Activated T-helper 2 cell treated with anti-CD3 and anti-CD28 coated beads, Interferon-gamma antibody, Interleukin-2, Interleukin-4, amounts not matched to agents 10 μg/mL and 5 μg/mL and 100 μg/mL, durations not matched to agents 14 hours and 24 hours and 36 hours (primary cell): ENCODE measurements at regions not wholly inside any gene's neighbourhood (a gene's known extent, or its start where the extent isn't known, plus 50 kb on each side); places are given as distances from the start of the nearest gene placed in this dataset.

Experiments
- DNase-seq: peaks from one replicate; pipeline ENCODE4 v3.0.0; 2021; ENCODE audit warnings: low spot score
- H3K27ac Mint-ChIP-seq: one replicate; pipeline ENCODE4 v1.8.0; 2021; ENCODE audit warnings: mixed read lengths
- H3K27me3 Mint-ChIP-seq: one replicate; pipeline ENCODE4 v1.8.0; 2021; ENCODE audit warnings: low read depth, mixed read lengths
- H3K36me3 Mint-ChIP-seq: one replicate; pipeline ENCODE4 v1.8.0; 2021; ENCODE audit warnings: low read depth, mixed read lengths
- H3K4me1 Mint-ChIP-seq: one replicate; pipeline ENCODE4 v1.8.0; 2021; ENCODE audit warnings: low read depth, mixed read lengths
- H3K4me3 Mint-ChIP-seq: one replicate; pipeline ENCODE4 v1.8.0; 2021; ENCODE audit warnings: low read depth, mild to moderate bottlenecking, moderate library complexity, mixed read lengths
- H3K9me3 Mint-ChIP-seq: one replicate; pipeline ENCODE4 v1.8.0; 2021; ENCODE audit warnings: mixed read lengths
- intact Hi-C: fragments of 100-400 bp; cut with micrococcal nuclease; formaldehyde crosslinking; loops from one replicate; pipeline ENCODE4 v1.15.1; 2023

DNA sequence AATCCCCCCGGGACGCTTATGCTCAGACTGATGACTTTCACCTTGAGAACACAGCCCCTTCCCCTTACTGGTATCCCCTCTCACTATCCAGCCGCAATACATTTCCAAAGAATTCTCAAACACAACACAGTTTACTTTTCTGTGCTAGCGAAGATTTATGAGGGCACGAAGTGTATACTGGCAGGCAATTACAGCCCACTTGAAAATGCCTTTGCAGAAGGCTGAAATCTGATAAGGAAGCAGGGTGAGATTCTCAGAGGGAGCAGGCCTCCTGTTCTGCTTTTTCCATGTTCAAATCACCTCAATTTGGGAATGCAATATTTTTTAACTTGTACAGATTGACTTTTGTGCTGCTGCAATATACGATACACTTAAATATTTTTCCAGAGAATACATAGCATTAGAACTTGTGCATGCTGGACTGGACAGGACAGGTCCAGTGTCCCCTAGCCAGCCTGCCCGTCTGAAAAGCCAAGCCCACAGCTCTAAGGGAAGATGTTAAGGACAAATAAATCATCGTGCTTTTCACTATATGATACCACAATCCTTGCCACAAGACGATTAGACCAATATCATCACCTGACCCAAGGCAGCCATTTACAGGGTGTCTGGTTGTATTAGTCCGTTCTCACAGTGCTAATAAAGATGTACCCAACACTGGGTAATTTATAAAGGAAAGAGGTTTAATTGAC, 262.1 kb downstream of the EPHA4 start:
- Mint-ChIP-seq H3K27me3 (no peaks in the 10 kb centered on the region), H3K9me3 (no peaks in the 10 kb centered on the region), H3K4me3 (no peak overlapping the region), H3K36me3 (no peaks in the 10 kb centered on the region), H3K4me1 (peaks cover 1% of the 10 kb centered on the region), H3K27ac (no peak overlapping the region)
- intact Hi-C loops = no loop called here
- DNase-seq = no peak

DNA sequence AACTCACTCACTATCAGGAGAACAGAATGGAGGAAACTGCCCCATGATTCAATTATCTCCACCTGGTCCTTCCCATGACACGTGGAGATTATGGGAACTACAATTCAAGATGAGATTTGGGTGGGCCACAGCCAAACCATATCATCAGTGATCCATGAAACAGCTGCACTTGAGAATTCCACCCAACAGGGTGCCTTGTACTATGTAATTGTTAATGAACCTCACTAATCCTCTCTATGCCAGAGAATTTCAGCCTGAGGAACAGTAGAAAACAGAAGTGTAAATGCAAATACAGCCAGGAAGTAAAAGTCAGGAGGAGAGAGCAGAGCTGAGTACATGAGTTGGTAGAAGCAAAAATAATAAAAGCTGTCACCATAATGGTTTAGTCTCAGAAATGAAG, 261.4 kb downstream of the EPHA4 start:
- Mint-ChIP-seq H3K36me3 (no peaks in the 10 kb centered on the region), H3K27ac (no peak overlapping the region), H3K9me3 (no peaks in the 10 kb centered on the region), H3K27me3 (no peaks in the 10 kb centered on the region), H3K4me1 (peaks cover 5% of the 10 kb centered on the region), H3K4me3 (no peak overlapping the region)
- DNase-seq = no peak
- intact Hi-C loops = no loop called here

DNA sequence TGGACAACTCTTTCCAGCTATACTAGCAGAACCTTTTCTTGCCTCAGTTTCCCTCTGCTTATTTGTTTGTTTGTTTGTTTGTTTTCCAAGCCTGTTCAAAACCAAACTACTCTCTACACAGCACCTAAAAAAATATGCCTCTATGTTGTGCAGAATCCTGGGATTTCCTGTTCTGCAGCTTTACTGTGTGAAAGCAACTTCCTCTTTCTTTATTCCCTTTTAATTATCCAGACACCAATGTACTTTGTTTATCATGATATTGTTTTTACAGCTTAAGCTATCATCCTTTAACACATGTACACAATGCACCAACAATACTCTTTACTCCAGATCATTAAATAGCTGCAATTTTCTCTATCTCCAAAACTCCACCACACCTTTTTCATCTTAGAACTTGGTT, 259.5 kb downstream of the EPHA4 start:
- H3K9me3 Mint-ChIP-seq = no peaks in the 10 kb centered on the region
- no peak overlapping the region for H3K27ac Mint-ChIP-seq
- H3K36me3 Mint-ChIP-seq = no peaks in the 10 kb centered on the region
- H3K4me1 Mint-ChIP-seq = peaks cover 5% of the 10 kb centered on the region
- H3K4me3 Mint-ChIP-seq = no peak overlapping the region
- H3K27me3 Mint-ChIP-seq = no peaks in the 10 kb centered on the region
- intact Hi-C loops = no loop called here
- no peak for DNase-seq

DNA sequence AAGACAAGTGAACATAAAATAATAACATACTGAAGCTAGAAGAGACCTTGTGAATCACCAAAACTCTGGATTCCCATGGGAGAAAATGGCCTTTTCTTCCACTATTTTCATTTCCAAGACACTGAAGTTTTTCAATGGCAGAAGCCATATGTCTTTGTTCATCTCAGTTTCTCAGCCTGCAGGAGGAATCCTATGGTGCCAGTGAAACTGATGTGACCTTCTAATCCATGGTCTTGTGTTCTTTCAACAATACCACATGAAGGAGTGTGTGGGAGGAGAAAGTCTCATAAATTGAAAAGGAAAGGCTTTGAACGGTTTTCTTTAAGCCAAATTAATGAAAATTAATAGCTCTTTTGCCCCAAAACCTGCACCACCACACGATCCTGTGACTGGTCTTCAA, 257.3 kb downstream of the EPHA4 start:
- Mint-ChIP-seq H3K9me3 (no peaks in the 10 kb centered on the region), H3K36me3 (no peaks in the 10 kb centered on the region)
- intact Hi-C loops = no loop called here

DNA sequence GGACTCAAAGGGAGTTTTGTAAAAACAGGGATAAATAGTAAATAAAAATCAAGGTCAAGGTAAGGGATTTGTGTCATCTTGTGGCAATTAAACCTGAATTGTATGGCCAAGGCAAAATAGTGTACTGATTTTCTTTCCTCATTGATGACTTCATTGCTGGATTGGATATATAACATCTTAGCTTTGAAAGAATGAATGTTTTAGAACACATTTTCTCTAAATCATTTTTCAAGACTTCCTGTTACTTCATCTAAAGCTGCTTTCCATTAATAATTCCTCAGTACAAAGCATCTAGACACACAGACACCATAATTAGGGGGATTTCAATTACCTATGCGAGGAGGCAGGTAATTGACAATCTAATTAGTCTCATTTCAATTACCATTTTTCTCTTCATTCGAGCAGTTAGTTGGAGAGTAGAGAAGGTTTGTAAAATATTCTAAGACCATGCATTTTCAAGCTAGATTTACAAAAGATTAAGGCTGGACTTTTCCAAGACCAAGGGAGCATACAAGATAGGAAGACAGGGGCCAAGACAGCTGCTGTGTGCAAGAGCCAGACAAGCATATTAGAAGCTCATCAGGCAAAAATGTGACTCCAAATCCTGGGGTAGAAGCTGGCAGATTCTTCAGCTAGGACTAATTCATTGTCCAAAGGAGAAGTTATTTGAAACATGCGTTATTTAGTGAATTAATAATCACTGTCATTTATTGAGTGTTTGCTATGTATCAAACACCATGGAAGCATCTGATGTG, 253.6 kb downstream of the EPHA4 start:
- H3K27me3 Mint-ChIP-seq = no peaks in the 10 kb centered on the region
- H3K9me3 Mint-ChIP-seq = no peaks in the 10 kb centered on the region
- H3K36me3 Mint-ChIP-seq = no peaks in the 10 kb centered on the region
- no peak overlapping the region for H3K27ac Mint-ChIP-seq
- no peak overlapping the region for H3K4me3 Mint-ChIP-seq
- DNase-seq = no peak
- intact Hi-C loops = no loop called here
- H3K4me1 Mint-ChIP-seq = peaks cover 3% of the 10 kb centered on the region

More for the DNA sequence above, 257.3 kb downstream of the EPHA4 start:
- H3K4me1 Mint-ChIP-seq = peaks cover 5% of the 10 kb centered on the region
- DNase-seq = no peak
- no peak overlapping the region for H3K27ac Mint-ChIP-seq
- H3K27me3 Mint-ChIP-seq = no peaks in the 10 kb centered on the region
- H3K4me3 Mint-ChIP-seq = no peak overlapping the region

DNA sequence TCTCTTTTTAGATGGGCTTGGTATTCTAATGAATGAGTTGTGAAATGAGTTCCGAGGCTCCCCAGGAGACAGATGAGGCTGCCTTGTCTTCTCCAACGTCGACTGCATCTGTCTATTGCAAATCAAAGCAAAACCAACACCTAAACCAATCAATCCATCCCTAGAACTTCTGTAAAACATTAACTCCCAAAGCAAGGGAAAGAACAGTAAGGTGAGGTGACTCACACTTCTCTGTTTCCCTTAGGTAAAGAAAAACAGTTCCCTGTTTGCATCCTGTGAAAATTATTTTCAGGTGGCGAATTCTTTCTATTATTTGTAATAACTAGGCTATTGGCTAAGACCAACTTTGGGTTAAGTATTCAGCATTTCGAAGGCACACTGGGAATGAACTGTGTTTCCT, 249.4 kb downstream of the EPHA4 start:
- Mint-ChIP-seq H3K36me3 (no peaks in the 10 kb centered on the region), H3K27me3 (no peaks in the 10 kb centered on the region), H3K27ac (no peak overlapping the region), H3K4me3 (no peak overlapping the region), H3K4me1 (no peaks in the 10 kb centered on the region), H3K9me3 (no peaks in the 10 kb centered on the region)
- intact Hi-C loops = no loop called here
- no peak for DNase-seq

DNA sequence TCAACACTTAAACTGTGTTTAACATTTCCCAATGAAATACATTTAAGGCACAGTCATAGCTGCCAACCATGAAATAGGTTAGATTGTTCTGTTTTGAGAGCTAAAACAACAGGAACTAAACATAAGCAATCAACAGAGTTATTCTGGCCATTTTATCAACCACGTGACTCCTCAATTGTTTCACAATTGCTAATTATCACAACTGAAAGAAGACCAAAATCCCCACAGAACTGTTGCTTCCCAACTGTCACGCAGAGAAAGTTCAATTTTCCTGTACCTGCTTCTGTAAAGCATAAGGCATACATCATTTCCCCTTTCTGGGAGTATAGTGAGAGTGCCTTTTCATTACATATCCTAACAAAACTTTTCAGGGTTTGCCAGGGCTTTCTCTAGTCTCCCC, 248.6 kb downstream of the EPHA4 start:
- Mint-ChIP-seq H3K27me3 (no peaks in the 10 kb centered on the region), H3K27ac (no peak overlapping the region), H3K9me3 (no peaks in the 10 kb centered on the region), H3K4me1 (no peaks in the 10 kb centered on the region), H3K4me3 (no peak overlapping the region), H3K36me3 (no peaks in the 10 kb centered on the region)
- intact Hi-C loops = no loop called here
- no peak for DNase-seq

DNA sequence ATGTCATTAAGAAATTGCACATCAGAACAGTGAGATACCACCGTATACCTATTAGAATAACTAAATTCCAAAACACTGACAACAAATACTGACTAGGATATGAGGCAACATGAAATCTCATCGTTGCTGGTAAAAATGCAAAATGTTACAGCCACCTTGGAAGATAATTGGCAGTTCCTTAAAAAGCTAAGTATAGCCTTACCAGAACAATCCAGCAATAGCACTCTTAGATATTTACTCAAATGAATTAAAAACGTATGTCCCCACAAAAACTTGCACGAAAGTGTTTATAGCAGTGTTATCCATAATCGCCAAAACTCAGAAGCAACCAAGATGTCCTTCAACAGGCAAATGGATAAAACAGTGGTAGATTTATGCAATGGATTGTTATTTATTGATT, 241.7 kb downstream of the EPHA4 start:
- intact Hi-C loops = no loop called here
- Mint-ChIP-seq H3K27ac (no peak overlapping the region), H3K9me3 (no peaks in the 10 kb centered on the region), H3K36me3 (no peaks in the 10 kb centered on the region), H3K4me3 (no peak overlapping the region), H3K27me3 (no peaks in the 10 kb centered on the region), H3K4me1 (no peaks in the 10 kb centered on the region)
- no peak for DNase-seq

DNA sequence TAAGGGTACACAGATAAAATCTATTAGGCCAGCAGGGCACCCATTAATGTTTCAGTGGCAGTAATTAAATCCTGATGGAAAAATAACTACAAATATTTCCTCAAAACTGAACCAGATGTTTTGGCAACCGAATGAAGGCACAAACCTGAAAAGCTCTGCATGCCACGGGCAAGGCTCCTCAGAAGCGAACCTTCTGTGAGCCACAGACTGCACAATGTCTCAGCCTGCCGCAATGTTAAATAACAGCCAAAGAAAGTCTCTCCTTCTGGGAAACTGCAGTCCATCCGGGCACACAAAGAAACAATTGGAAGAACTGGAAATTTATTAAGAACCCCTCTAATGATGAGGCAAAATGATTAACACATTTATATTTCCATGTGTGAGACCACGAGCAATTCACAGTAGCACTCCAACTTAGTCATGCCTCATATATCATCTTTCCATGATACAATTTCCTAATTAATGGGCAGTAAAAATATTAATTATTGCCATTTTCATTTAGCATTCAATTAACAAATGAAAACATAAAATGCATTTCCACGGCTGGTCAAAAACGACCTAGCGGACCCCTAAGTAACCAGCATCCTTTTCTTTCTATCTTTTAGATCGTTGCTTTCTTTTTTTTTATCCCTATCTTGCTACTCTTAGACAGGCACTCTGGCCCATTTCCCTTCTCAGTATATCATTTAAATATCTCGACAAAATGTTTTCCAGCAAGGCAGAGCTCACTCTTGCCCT, 237.5 kb downstream of the EPHA4 start:
- Mint-ChIP-seq H3K27ac (no peak overlapping the region), H3K9me3 (no peaks in the 10 kb centered on the region), H3K4me1 (no peaks in the 10 kb centered on the region), H3K36me3 (no peaks in the 10 kb centered on the region), H3K27me3 (no peaks in the 10 kb centered on the region), H3K4me3 (no peak overlapping the region)
- intact Hi-C loops = no loop called here
- no peak for DNase-seq

DNA sequence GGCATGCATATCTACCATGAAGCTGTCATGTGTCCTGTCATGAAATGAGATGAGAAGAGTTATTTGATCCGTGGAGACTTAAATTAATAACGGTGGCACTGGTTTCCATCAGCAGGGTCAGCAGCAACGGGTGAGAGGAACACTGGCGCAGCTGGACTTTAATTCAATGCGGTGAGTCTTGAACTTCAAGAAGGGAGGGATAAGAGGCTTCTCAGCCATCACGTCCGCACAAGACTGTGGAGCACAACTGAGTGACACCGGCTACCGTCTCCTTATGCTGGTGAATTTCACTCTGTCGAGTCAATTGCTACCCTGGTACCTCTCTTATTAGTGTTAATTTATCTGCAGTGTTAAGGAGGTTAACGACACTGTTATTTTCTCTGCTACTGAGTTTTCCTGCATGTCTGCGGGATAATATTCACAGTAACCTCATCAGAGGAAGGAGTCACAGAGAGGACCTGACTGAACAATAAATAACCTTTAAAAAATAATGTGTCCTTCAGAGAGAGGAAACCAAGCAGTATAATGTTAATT, 236.8 kb downstream of the EPHA4 start:
- Mint-ChIP-seq H3K36me3 (no peaks in the 10 kb centered on the region), H3K27ac (no peak overlapping the region), H3K4me1 (no peaks in the 10 kb centered on the region), H3K9me3 (no peaks in the 10 kb centered on the region), H3K27me3 (no peaks in the 10 kb centered on the region), H3K4me3 (no peak overlapping the region)
- no peak for DNase-seq
- intact Hi-C loops = no loop called here

DNA sequence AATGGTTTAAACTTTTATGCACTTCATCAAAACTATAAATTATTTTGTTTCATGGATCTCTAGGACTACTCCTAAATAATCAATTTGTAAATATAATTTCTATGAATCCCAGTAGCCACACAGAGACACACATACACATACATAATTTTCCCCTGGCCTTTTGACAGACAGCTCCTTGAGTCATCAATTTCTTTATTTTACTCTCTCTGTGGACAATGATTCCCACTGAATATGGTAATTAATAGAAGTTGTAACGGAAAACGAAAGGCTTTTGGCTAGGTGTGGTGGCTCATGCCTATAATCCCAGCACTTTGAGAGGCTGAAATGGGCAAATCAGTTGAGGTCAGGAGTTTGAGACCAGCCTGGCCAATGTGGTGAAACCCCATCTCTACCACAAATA, 235.1 kb downstream of the EPHA4 start:
- H3K27me3 Mint-ChIP-seq = no peaks in the 10 kb centered on the region
- intact Hi-C loops = no loop called here
- H3K27ac Mint-ChIP-seq = no peak overlapping the region
- H3K4me3 Mint-ChIP-seq = no peak overlapping the region
- H3K4me1 Mint-ChIP-seq = no peaks in the 10 kb centered on the region
- DNase-seq = no peak
- H3K36me3 Mint-ChIP-seq = no peaks in the 10 kb centered on the region
- H3K9me3 Mint-ChIP-seq = no peaks in the 10 kb centered on the region

DNA sequence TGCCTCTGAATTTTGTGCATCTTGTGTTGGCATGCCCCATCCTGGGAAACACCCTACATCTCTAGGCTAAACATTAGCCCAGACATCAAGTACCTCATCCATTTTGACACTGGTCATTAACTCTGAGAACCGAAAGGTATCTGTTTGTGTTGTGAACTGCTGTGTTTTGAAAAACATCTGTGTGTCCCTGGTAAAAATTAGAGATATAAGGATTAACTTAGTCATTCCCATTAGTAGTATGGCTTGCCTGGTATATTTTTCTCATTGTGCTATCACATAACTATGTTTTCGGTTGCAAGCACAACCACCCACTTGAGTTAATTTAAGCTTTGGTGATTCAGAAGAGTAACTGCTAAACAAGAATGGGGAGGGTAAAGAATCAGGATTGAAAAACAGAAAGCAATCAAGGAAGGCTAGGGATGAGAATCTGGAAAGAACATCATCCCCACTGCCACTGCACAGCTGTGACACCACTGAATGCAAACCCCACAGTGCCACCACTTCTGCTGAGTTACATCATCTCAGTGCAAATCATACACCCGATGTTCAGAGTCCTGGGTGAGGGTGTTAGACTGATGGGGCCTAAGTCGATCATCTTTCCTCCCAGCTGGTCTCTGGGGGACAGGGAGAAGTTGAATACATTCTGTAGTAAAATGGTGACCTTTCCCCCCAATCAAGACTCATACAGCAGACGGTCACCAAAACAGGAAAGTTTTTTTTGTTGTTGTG, 234.0 kb downstream of the EPHA4 start:
- no peak for DNase-seq
- no peaks in the 10 kb centered on the region for H3K9me3 Mint-ChIP-seq
- H3K36me3 Mint-ChIP-seq = no peaks in the 10 kb centered on the region
- no peak overlapping the region for H3K27ac Mint-ChIP-seq
- H3K27me3 Mint-ChIP-seq = no peaks in the 10 kb centered on the region
- no peaks in the 10 kb centered on the region for H3K4me1 Mint-ChIP-seq
- H3K4me3 Mint-ChIP-seq = no peak overlapping the region
- intact Hi-C loops = no loop called here
